GM12878 (cell line): ENCODE measurements at regions not wholly inside any gene's neighbourhood (a gene's known extent, or its start where the extent isn't known, plus 50 kb on each side); places are given as distances from the start of the nearest gene placed in this dataset.

Experiments used
- ATAC-seq: fragments of 200-7000 bp; cut with Tn5 transposase; 3 replicates; pipeline ENCODE4 v1.9.1; 2020; ENCODE audit warnings: mild to moderate bottlenecking, moderate library complexity
- BruUV-seq: library from RNA; stranded (reverse); fragments of 400-500 nt; replicated peaks from 2 replicates; lab custom pipeline; 2021; lab: Mats Ljungman, UMichigan
- CTCF ChIA-PET: fragments of 300-600 bp; sonication (Branson Sonifier 250); formaldehyde crosslinking; extraction: SDS; loops from one replicate; lab custom pipeline; 2021; ENCODE audit warnings: inconsistent platforms; lab: Yijun Ruan, JAX
- POLR2A ChIA-PET: fragments of 350-600 bp; formaldehyde crosslinking; extraction: SDS; loops from one replicate; lab custom pipeline; 2021; ENCODE audit warnings: inconsistent platforms; lab: Charles Lee
- RAD21 ChIA-PET: fragments of 300-600 bp; sonication (Branson Sonifier 250); formaldehyde crosslinking; loops from one replicate; lab custom pipeline; 2023; ENCODE audit warnings: antibody characterized with exemption; ENCODE audit not compliant: unreplicated experiment; lab: Charles Lee
- SMC1A ChIA-PET: fragments of 300-600 bp; sonication (Branson Sonifier 250); formaldehyde crosslinking; loops from one replicate; lab custom pipeline; 2023; ENCODE audit not compliant: unreplicated experiment, uncharacterized antibody; lab: Charles Lee
- DNase-seq: peaks from one replicate; pipeline ENCODE4 v3.0.0-alpha.2; 2011; ENCODE audit warnings: low read depth, low spot score
- FAIRE-seq: peaks from 3 replicates; lab custom pipeline; 2011; peaks lifted over from hg19 to GRCh38; lab: Jason Lieb, UNC
- H2AFZ ChIP-seq: 2 replicates; pipeline ENCODE4 v1.6.0; 2011; ENCODE audit warnings: low read depth, low read length, control low read depth; ENCODE audit not compliant: control insufficient read depth
- H3K27ac ChIP-seq: 2 replicates; pipeline ENCODE4 v1.5.1; 2011; ENCODE audit warnings: control low read depth; ENCODE audit not compliant: control insufficient read depth, insufficient read depth
- H3K27me3 ChIP-seq, 2 experiments: replicated peaks in 1 of 2; 2 replicates each; pipeline versions ENCODE4 v1.6.0 to v1.6.1; 2011; ENCODE audit warnings: low read length in 1 of 2; ENCODE audit not compliant: control insufficient read depth in 2 of 2, insufficient read depth in 2 of 2
- H3K36me3 ChIP-seq, 2 experiments: 2 replicates each; pipeline ENCODE4 v1.5.1; 2011; ENCODE audit warnings: low read length in 1 of 2; ENCODE audit not compliant: control insufficient read depth in 2 of 2, insufficient read depth in 2 of 2
- H3K4me1 ChIP-seq: 2 replicates; pipeline ENCODE4 v1.6.1; 2011; ENCODE audit warnings: mild to moderate bottlenecking, low read length, moderate library complexity, mixed read lengths; ENCODE audit not compliant: control insufficient read depth, insufficient read depth
- H3K4me2 ChIP-seq: 2 replicates; pipeline ENCODE4 v1.6.0; 2011; ENCODE audit warnings: control low read depth; ENCODE audit not compliant: control insufficient read depth, insufficient read depth
- H3K4me3 ChIP-seq: fragments of 200-600 bp; sonication (generic); 2 replicates; pipeline ENCODE4 v1.5.1; 2016
- H3K79me2 ChIP-seq: 2 replicates; pipeline ENCODE4 v1.6.0; 2011; ENCODE audit warnings: low read length; ENCODE audit not compliant: control insufficient read depth, insufficient read depth
- H3K9ac ChIP-seq: 2 replicates; pipeline ENCODE4 v1.8.0; 2011; ENCODE audit warnings: low read length, control low read depth, mixed read lengths; ENCODE audit not compliant: control insufficient read depth, insufficient read depth
- H3K9me3 ChIP-seq: replicated peaks from 3 replicates; pipeline ENCODE4 v1.5.1; 2011; ENCODE audit warnings: mild to moderate bottlenecking, low read length; ENCODE audit not compliant: control insufficient read depth, insufficient read depth
- H4K20me1 ChIP-seq: 2 replicates; pipeline ENCODE4 v1.6.0; 2011; ENCODE audit not compliant: control insufficient read depth, insufficient read depth
- EP300 ChIP-seq, 2 experiments: fragments of 150-350 bp in 1 of 2; IDR thresholded peaks; 2 replicates each; pipeline ENCODE4 v1.6.1; 2011 to 2012; ENCODE audit warnings: low read depth in 2 of 2, low read length in 2 of 2, borderline replicate concordance in 1 of 2, improper control_type of control experiment in 1 of 2, inconsistent platforms in 1 of 2; ENCODE audit not compliant: control insufficient read depth in 1 of 2
- ESRRA ChIP-seq: IDR thresholded peaks from 2 replicates; pipeline ENCODE4 v1.6.1; 2012; ENCODE audit warnings: mild to moderate bottlenecking, low read length, improper control_type of control experiment
- NR2C2 ChIP-seq: IDR thresholded peaks from 2 replicates; pipeline ENCODE4 v1.6.1; 2011; ENCODE audit warnings: borderline replicate concordance, low read depth; ENCODE audit not compliant: control insufficient read depth, insufficient read length
- PAX5 ChIP-seq: IDR thresholded peaks from 2 replicates; pipeline ENCODE4 v1.6.1; 2011; ENCODE audit warnings: low read depth, low read length, borderline replicate concordance
- PML ChIP-seq: IDR thresholded peaks from 2 replicates; pipeline ENCODE4 v1.6.1; 2012; ENCODE audit warnings: low read length, inconsistent platforms
- SKIL ChIP-seq: fragments of 450-650 bp; IDR thresholded peaks from 2 replicates; pipeline ENCODE4 v1.6.1; 2017; ENCODE audit warnings: mild to moderate bottlenecking, low read depth, inconsistent platforms; ENCODE audit not compliant: poor library complexity, severe bottlenecking
- SUPT20H ChIP-seq: IDR thresholded peaks from 2 replicates; pipeline ENCODE4 v1.6.1; 2011; ENCODE audit warnings: low read depth, mild to moderate bottlenecking, low read length, moderate library complexity, borderline replicate concordance; ENCODE audit not compliant: control insufficient read depth
- SUZ12 ChIP-seq: fragments of 200-600 bp; sonication (generic); IDR thresholded peaks from one replicate; pipeline ENCODE4 v1.6.1; 2018; ENCODE audit warnings: antibody characterized with exemption, mild to moderate bottlenecking; ENCODE audit not compliant: unreplicated experiment
- USF1 ChIP-seq: IDR thresholded peaks from 2 replicates; pipeline ENCODE4 v1.6.1; 2011; ENCODE audit warnings: borderline replicate concordance, low read depth, mild to moderate bottlenecking, moderate library complexity, mixed read lengths, low read length; ENCODE audit not compliant: insufficient read depth; ENCODE audit errors: extremely low read length
- WGBS: methylation state at CpG from one replicate; pipeline ENCODE4 v1.1.6; 2016; ENCODE audit warnings: low lambda C conversion rate; ENCODE audit not compliant: insufficient replicate concordance, insufficient coverage; ENCODE audit errors: missing lambda C conversion rate; 5-methylcytosine and 5-hydroxymethylcytosine counted together
- in situ Hi-C: fragments of 300-500 bp; cut with MboI; formaldehyde crosslinking; loops from 9 replicates; pipeline ENCODE4 v1.14.3; 2018; ENCODE audit warnings: mixed read lengths
- intact Hi-C: fragments of 100-400 bp; cut with micrococcal nuclease; formaldehyde crosslinking; loops from one replicate; pipeline ENCODE4 v1.14.2; 2022; ENCODE audit not compliant: unreplicated experiment
- TF ChIP-seq, protein P1 (sequence below): fragments of 450-650 bp; IDR thresholded peaks from 2 replicates; pipeline ENCODE4 v1.6.1; 2016; ENCODE audit warnings: mild to moderate bottlenecking

DNA sequence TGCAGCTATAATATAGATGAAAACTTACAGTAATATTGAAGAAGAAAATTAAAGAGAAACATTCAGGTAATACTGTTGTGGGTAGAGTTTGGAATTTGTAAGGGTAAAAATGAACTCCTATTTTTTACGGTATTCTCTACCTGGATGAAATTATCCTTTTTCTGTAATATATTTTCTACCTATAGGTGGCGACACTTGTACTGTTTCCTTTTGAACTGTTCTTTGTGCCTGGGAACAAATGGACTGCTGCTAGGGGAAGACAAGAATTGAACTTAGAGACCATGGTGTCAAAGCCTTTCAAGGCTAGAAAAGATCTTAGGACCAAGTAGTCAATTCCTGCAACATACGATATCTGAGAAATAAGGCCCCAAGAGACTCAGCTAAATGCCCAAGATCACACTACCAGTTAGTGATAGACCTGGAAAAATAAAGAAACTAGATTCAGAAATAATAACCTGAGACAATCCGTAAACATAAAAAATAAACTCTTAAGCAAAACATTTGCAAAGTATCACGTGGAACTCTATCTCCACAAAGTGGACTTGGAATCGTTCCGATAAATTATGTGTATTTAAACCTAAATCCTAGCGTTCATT lies 383.8 kb downstream of the TFAP2A start (continued):
- no peak for TF ChIP-seq SKIL
- TF ChIP-seq, protein P1, sequence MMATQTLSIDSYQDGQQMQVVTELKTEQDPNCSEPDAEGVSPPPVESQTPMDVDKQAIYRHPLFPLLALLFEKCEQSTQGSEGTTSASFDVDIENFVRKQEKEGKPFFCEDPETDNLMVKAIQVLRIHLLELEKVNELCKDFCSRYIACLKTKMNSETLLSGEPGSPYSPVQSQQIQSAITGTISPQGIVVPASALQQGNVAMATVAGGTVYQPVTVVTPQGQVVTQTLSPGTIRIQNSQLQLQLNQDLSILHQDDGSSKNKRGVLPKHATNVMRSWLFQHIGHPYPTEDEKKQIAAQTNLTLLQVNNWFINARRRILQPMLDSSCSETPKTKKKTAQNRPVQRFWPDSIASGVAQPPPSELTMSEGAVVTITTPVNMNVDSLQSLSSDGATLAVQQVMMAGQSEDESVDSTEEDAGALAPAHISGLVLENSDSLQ, result no peak
- TF ChIP-seq SUZ12, result no peak

- Histone ChIP-seq H2AFZ (no peak overlapping the region), H3K36me3 (no peaks in the 10 kb centered on the region), H4K20me1 (no peaks in the 10 kb centered on the region), H3K4me1 (no peaks in the 10 kb centered on the region), H3K4me2 (no peak overlapping the region), H3K9ac (no peak overlapping the region), H3K4me3 (no peak overlapping the region), H3K79me2 (no peaks in the 10 kb centered on the region), H3K27ac (no peak overlapping the region), H3K27me3 (no peaks in the 10 kb centered on the region), H3K9me3 (no peaks in the 10 kb centered on the region)
- 24% methylated on average over 4 of the region's 4 CpGs for WGBS
- intact Hi-C loops, result no loop called here
- BruUV-seq, result no TSS peak
- ChIA-PET CTCF (interaction anchor here (1.1 to 2.3 kb wide), 4 partner anchors 8 to 401 kb away, joined by 4 to 10 read pairs (median 4); no protein-coding TSS in a partner anchor), RAD21 (no interaction called here), POLR2A (no interaction called here), SMC1A (interaction anchor here (0.7 to 1.2 kb wide), 3 partner anchors 12 to 401 kb away, joined by 3 to 6 read pairs (median 3); no protein-coding TSS in a partner anchor)
- in situ Hi-C loops, result no loop called here
- ATAC-seq, result no peak
- TF ChIP-seq USF1, result no peak
- TF ChIP-seq PML, result no peak
- no peak for TF ChIP-seq SUPT20H
- no peak for TF ChIP-seq EP300 (IDR thresholded peaks at IDR 0.05; ENCODE audit: borderline replicate concordance in 1 of 2, control insufficient read depth in 1 of 2, low read depth in 2 of 2, low read length in 2 of 2)
- no peak for TF ChIP-seq PAX5
- TF ChIP-seq ESRRA, result no peak
- no peak for TF ChIP-seq NR2C2
- no peak for DNase-seq
- FAIRE-seq, result no peak
These were observed 386.7 kb downstream of the TFAP2A start for GRCh38 chr6:10028222-10028621.
